ENCODE measurements at regions not wholly inside any gene's neighbourhood (a gene's known extent, or its start where the extent isn't known, plus 50 kb on each side); places are given as distances from the start of the nearest gene placed in this dataset.

DNA sequence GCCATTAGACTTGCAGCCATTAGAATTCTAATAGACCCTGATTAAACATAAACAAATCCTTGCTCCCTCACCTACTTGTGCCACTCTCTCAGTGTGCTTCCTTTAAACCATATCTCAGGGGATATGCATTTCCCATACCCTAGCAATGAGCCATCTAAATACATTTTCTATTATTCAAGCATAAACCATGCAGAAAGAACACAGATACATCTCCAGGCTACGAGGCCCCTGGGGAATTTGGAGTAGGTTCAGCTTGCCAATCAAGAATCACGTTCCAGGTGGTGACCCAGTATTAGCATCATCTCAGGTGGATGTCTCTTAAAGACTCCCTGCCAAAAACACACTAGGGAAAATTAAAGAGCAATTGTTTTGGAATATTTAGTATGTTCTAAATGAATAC is 93.0 kb upstream of the CCL21 start:
- H3K4me1 ChIP-seq (ENCODE audit: control extremely low read depth in 1 of 4, control insufficient read depth in 4 of 4, insufficient read depth in 4 of 4, low read length in 3 of 4): no peaks in the 10 kb centered on the region
- no peak overlapping the region for H3K27ac ChIP-seq (ENCODE audit: insufficient read depth in 1 of 2, low read depth in 1 of 2, low read length in 2 of 2, poor library complexity in 1 of 2, severe bottlenecking in 2 of 2)
- peaks cover 0 to 28% (median 5%) of the 10 kb centered on the region in 5 experiments for H3K27me3 ChIP-seq (replicated peaks in 2 of 5; ENCODE audit: control insufficient read depth in 4 of 5, insufficient read depth in 5 of 5, low read length in 4 of 5)
- H3K9me3 ChIP-seq (ENCODE audit: control extremely low read depth in 1 of 5, control insufficient read depth in 4 of 5, insufficient read depth in 2 of 5, low read depth in 1 of 5, low read length in 4 of 5): peaks cover 0 to 14% (median 3%) of the 10 kb centered on the region in 5 experiments
- POLR2A ChIA-PET: no interaction called here
- no peaks in the 10 kb centered on the region for H3K36me3 ChIP-seq (ENCODE audit: control insufficient read depth in 4 of 4, insufficient read depth in 4 of 4, low read length in 3 of 4)
- DNase-seq: no peak
- CTCF ChIA-PET: interaction anchor here (0.6 kb wide), 1 partner anchor 539 kb away, joined by 3 read pairs; no protein-coding TSS in a partner anchor
- no peak overlapping the region for H3K4me3 ChIP-seq (ENCODE audit: control insufficient read depth in 1 of 7, extremely low read depth in 1 of 7, insufficient read depth in 4 of 7, low read depth in 2 of 7, low read length in 6 of 7)
- 85% methylated on average over 2 of the region's 2 CpGs for WGBS (ENCODE audit: insufficient coverage)

DNA sequence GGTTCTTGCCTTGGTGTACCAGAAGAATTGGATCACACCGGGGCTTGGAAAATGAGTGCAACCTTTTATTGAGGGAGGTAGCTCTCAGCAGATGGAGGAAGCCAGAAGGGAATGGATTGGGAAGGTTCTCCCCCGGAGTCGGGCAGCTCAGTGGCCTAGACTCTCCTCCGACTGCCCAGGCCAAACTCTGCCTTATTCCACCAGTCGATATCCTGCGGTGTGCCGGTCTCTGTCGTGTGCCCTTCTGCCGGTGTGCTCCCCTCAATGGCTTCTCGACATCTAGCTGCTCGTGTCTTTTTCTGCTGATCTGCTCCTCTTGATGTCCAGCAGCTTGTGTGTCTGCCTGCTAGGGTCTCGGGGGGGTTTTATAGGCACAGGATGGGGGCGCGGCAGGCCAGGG is 87.4 kb upstream of the CCL21 start:
- H3K4me1 ChIP-seq (ENCODE audit: control extremely low read depth in 1 of 4, control insufficient read depth in 4 of 4, insufficient read depth in 4 of 4, low read length in 3 of 4): peaks cover 0 to 2% (median 0%) of the 10 kb centered on the region in 4 experiments
- H3K36me3 ChIP-seq (ENCODE audit: control insufficient read depth in 4 of 4, insufficient read depth in 4 of 4, low read length in 3 of 4): no peaks in the 10 kb centered on the region
- CTCF ChIA-PET: no interaction called here
- WGBS (ENCODE audit: insufficient coverage): 75% methylated on average over 14 of the region's 14 CpGs
- POLR2A ChIA-PET: no interaction called here
- H3K9me3 ChIP-seq (ENCODE audit: control extremely low read depth in 1 of 5, control insufficient read depth in 4 of 5, insufficient read depth in 2 of 5, low read depth in 1 of 5, low read length in 4 of 5): peaks cover 0 to 2% (median 0%) of the 10 kb centered on the region in 5 experiments
- no peak overlapping the region for H3K4me3 ChIP-seq (ENCODE audit: control insufficient read depth in 1 of 7, extremely low read depth in 1 of 7, insufficient read depth in 4 of 7, low read depth in 2 of 7, low read length in 6 of 7)
- peaks cover 0 to 34% (median 11%) of the 10 kb centered on the region in 5 experiments for H3K27me3 ChIP-seq (replicated peaks in 2 of 5; ENCODE audit: control insufficient read depth in 4 of 5, insufficient read depth in 5 of 5, low read length in 4 of 5)
- no peak overlapping the region for H3K27ac ChIP-seq (ENCODE audit: insufficient read depth in 1 of 2, low read depth in 1 of 2, low read length in 2 of 2, poor library complexity in 1 of 2, severe bottlenecking in 2 of 2)
- no peak for DNase-seq

DNA sequence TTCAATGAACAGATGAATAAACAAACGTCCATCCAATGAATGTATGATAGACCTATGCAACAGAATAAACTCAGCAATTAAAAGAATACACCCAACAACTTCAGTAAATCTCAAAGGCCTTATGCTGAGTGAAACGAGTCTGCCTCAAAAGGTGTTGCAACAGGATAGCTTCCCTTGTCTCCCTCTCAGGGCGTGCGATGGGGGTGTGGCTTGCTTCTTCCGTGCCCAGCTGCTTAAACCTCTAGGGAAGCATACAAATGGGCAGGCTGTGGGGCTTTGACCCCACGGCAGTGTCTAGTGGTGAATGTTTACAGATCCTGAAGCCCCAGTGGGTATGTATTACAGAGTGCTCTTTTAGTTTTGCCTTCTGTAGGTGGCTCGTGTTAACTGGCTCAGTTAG is 87.0 kb upstream of the CCL21 start:
- peaks cover 0 to 37% (median 11%) of the 10 kb centered on the region in 5 experiments for H3K27me3 ChIP-seq (replicated peaks in 2 of 5; ENCODE audit: control insufficient read depth in 4 of 5, insufficient read depth in 5 of 5, low read length in 4 of 5)
- H3K27ac ChIP-seq (ENCODE audit: insufficient read depth in 1 of 2, low read depth in 1 of 2, low read length in 2 of 2, poor library complexity in 1 of 2, severe bottlenecking in 2 of 2): no peak overlapping the region
- ChIA-PET POLR2A (no interaction called here), CTCF (no interaction called here)
- no peaks in the 10 kb centered on the region for H3K36me3 ChIP-seq (ENCODE audit: control insufficient read depth in 4 of 4, insufficient read depth in 4 of 4, low read length in 3 of 4)
- H3K4me1 ChIP-seq (ENCODE audit: control extremely low read depth in 1 of 4, control insufficient read depth in 4 of 4, insufficient read depth in 4 of 4, low read length in 3 of 4): peaks cover 0 to 2% (median 0%) of the 10 kb centered on the region in 4 experiments
- WGBS (ENCODE audit: insufficient coverage): 41% methylated on average over 6 of the region's 7 CpGs
- no peak for DNase-seq
- H3K9me3 ChIP-seq (ENCODE audit: control extremely low read depth in 1 of 5, control insufficient read depth in 4 of 5, insufficient read depth in 2 of 5, low read depth in 1 of 5, low read length in 4 of 5): peaks cover 0 to 2% (median 0%) of the 10 kb centered on the region in 5 experiments
- no peak overlapping the region for H3K4me3 ChIP-seq (ENCODE audit: control insufficient read depth in 1 of 7, extremely low read depth in 1 of 7, insufficient read depth in 4 of 7, low read depth in 2 of 7, low read length in 6 of 7)

DNA sequence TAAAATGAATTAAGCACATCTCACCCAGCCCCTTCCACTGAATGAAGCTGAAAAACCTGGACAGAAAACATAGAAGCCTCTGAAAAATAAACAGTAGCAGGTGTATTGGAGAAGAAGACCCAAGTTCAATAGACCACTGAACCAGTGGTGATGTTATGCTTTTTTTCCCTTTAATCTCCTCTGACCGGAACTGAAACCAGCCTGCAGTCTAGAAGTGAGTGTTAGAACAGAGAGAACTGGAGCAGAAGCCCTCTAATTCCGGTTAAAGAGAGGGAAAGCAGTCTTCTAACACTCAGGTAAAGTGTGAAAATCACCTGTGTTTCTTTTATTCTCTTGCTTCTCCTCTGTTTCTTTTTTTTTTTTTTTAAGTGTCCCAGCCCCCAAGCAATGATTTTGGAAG is 83.5 kb upstream of the CCL21 start:
- ChIA-PET POLR2A (no interaction called here), CTCF (no interaction called here)

DNA sequence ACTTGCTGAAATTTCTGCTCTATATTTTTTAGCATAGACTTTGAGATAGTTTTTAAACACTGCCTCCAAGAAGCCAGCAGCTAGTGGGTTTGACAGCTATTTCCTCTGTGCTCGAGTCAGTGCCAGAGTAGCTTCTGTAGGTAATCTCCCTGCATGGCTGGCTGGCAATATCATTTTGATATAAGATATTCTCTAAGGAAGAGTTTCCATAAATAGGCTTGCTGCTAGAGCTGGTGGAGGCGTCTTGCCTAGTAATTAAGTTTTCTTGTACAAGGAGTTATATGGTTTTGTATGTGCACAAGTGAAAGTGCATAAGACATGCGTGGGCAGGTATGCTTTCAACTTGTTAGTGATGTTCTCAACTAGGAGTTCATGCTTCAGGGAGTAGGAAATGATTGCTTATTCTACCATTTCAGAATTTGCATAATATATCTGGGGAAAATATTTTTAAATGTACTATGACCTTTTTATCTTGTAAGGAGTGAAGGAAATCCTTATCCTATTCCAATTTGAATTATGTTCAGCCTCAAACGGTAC is 74.1 kb upstream of the CCL21 start:
- Histone ChIP-seq H3K4me1 (ENCODE audit: control extremely low read depth in 1 of 4, control insufficient read depth in 4 of 4, insufficient read depth in 4 of 4, low read length in 3 of 4) (no peaks in the 10 kb centered on the region), H3K27me3 (replicated peaks in 2 of 5; ENCODE audit: control insufficient read depth in 4 of 5, insufficient read depth in 5 of 5, low read length in 4 of 5) (peaks cover 0 to 23% (median 10%) of the 10 kb centered on the region in 5 experiments), H3K4me3 (ENCODE audit: control insufficient read depth in 1 of 7, extremely low read depth in 1 of 7, insufficient read depth in 4 of 7, low read depth in 2 of 7, low read length in 6 of 7) (no peak overlapping the region), H3K9me3 (ENCODE audit: control extremely low read depth in 1 of 5, control insufficient read depth in 4 of 5, insufficient read depth in 2 of 5, low read depth in 1 of 5, low read length in 4 of 5) (peaks cover 0 to 1% (median 0%) of the 10 kb centered on the region in 5 experiments), H3K36me3 (ENCODE audit: control insufficient read depth in 4 of 4, insufficient read depth in 4 of 4, low read length in 3 of 4) (no peaks in the 10 kb centered on the region), H3K27ac (ENCODE audit: insufficient read depth in 1 of 2, low read depth in 1 of 2, low read length in 2 of 2, poor library complexity in 1 of 2, severe bottlenecking in 2 of 2) (no peak overlapping the region)
- no peak for DNase-seq
- WGBS (ENCODE audit: insufficient coverage): 90% methylated on average over 3 of the region's 4 CpGs
- ChIA-PET CTCF (interaction anchor here (1.3 kb wide), 1 partner anchor 11 kb away, joined by 3 read pairs; no protein-coding TSS in a partner anchor), POLR2A (no interaction called here)

More for the DNA sequence above, 83.5 kb upstream of the CCL21 start:
- H3K4me3 ChIP-seq (ENCODE audit: control insufficient read depth in 1 of 7, extremely low read depth in 1 of 7, insufficient read depth in 4 of 7, low read depth in 2 of 7, low read length in 6 of 7): no peak overlapping the region
- peaks cover 0 to 2% (median 0%) of the 10 kb centered on the region in 5 experiments for H3K9me3 ChIP-seq (ENCODE audit: control extremely low read depth in 1 of 5, control insufficient read depth in 4 of 5, insufficient read depth in 2 of 5, low read depth in 1 of 5, low read length in 4 of 5)
- H3K27ac ChIP-seq (ENCODE audit: insufficient read depth in 1 of 2, low read depth in 1 of 2, low read length in 2 of 2, poor library complexity in 1 of 2, severe bottlenecking in 2 of 2): no peak overlapping the region
- DNase-seq: no peak
- H3K36me3 ChIP-seq (ENCODE audit: control insufficient read depth in 4 of 4, insufficient read depth in 4 of 4, low read length in 3 of 4): no peaks in the 10 kb centered on the region
- peaks cover 0 to 2% (median 0%) of the 10 kb centered on the region in 4 experiments for H3K4me1 ChIP-seq (ENCODE audit: control extremely low read depth in 1 of 4, control insufficient read depth in 4 of 4, insufficient read depth in 4 of 4, low read length in 3 of 4)
- no CpG with 5 or more reads among the region's 2 CpGs for WGBS (ENCODE audit: insufficient coverage)
- H3K27me3 ChIP-seq (replicated peaks in 2 of 5; ENCODE audit: control insufficient read depth in 4 of 5, insufficient read depth in 5 of 5, low read length in 4 of 5): peaks cover 0 to 39% (median 8%) of the 10 kb centered on the region in 5 experiments

DNA sequence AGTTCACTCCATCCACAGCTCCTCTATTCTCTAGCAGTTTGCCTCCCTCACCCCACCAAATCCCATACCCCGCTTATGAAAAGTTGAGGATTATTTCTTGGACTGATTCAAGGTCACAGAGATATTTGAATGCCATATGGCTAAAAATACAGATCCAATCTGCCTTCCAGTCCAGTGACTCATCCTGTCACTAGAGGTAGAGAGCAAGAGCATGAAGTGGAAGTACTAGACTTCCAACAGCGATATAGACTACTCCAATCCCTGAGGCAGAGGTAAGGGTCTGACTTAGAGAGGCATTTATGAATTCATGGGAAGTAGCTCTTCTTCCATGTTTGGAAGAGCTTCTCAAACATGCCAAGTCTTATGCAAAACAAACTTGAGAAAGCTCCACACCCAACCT is 72.4 kb upstream of the CCL21 start:
- WGBS (ENCODE audit: insufficient coverage): 100% methylated on average over 1 of the region's 2 CpGs

DNA sequence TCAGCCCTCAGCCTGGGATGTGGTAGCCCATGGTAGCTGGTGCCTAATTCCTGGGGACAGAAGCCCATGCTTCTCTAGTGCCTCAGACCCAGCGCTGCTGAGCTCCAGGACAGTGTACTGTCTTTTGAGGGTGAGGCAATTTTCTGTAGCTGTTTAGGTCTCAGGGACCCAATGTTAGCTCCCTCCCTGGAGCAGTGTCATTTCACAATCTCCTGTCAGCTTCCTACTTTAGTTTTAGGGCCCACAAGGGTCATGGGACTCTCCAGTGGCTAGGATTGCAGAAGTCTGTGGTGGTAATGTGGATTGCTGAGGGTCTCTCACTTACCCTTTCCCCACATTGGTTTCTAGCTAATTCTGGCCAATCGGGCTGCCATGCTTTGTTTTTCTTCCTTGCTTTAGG is 67.7 kb upstream of the CCL21 start:
- Histone ChIP-seq H3K27ac (ENCODE audit: insufficient read depth in 1 of 2, low read depth in 1 of 2, low read length in 2 of 2, poor library complexity in 1 of 2, severe bottlenecking in 2 of 2) (no peak overlapping the region), H3K9me3 (ENCODE audit: control extremely low read depth in 1 of 5, control insufficient read depth in 4 of 5, insufficient read depth in 2 of 5, low read depth in 1 of 5, low read length in 4 of 5) (peaks cover 0 to 3% (median 2%) of the 10 kb centered on the region in 5 experiments), H3K36me3 (ENCODE audit: control insufficient read depth in 4 of 4, insufficient read depth in 4 of 4, low read length in 3 of 4) (no peaks in the 10 kb centered on the region), H3K27me3 (replicated peaks in 2 of 5; ENCODE audit: control insufficient read depth in 4 of 5, insufficient read depth in 5 of 5, low read length in 4 of 5) (peaks cover 0 to 8% (median 2%) of the 10 kb centered on the region in 5 experiments), H3K4me3 (ENCODE audit: control insufficient read depth in 1 of 7, extremely low read depth in 1 of 7, insufficient read depth in 4 of 7, low read depth in 2 of 7, low read length in 6 of 7) (no peak overlapping the region), H3K4me1 (ENCODE audit: control extremely low read depth in 1 of 4, control insufficient read depth in 4 of 4, insufficient read depth in 4 of 4, low read length in 3 of 4) (peaks cover 0 to 3% (median 0%) of the 10 kb centered on the region in 4 experiments)
- no peak for DNase-seq
- POLR2A ChIA-PET: no interaction called here
- CTCF ChIA-PET: no interaction called here
- 100% methylated on average over 1 of the region's 2 CpGs for WGBS (ENCODE audit: insufficient coverage)

More for the DNA sequence above, 72.4 kb upstream of the CCL21 start:
- peaks cover 0 to 3% (median 0%) of the 10 kb centered on the region in 4 experiments for H3K4me1 ChIP-seq (ENCODE audit: control extremely low read depth in 1 of 4, control insufficient read depth in 4 of 4, insufficient read depth in 4 of 4, low read length in 3 of 4)
- no peak for DNase-seq
- H3K36me3 ChIP-seq (ENCODE audit: control insufficient read depth in 4 of 4, insufficient read depth in 4 of 4, low read length in 3 of 4): no peaks in the 10 kb centered on the region
- POLR2A ChIA-PET: no interaction called here
- H3K27ac ChIP-seq (ENCODE audit: insufficient read depth in 1 of 2, low read depth in 1 of 2, low read length in 2 of 2, poor library complexity in 1 of 2, severe bottlenecking in 2 of 2): no peak overlapping the region
- H3K9me3 ChIP-seq (ENCODE audit: control extremely low read depth in 1 of 5, control insufficient read depth in 4 of 5, insufficient read depth in 2 of 5, low read depth in 1 of 5, low read length in 4 of 5): peaks cover 0 to 2% (median 0%) of the 10 kb centered on the region in 5 experiments
- CTCF ChIA-PET: interaction anchor here (1.1 kb wide), 1 partner anchor 24 kb away, joined by 3 read pairs; no protein-coding TSS in a partner anchor
- H3K27me3 ChIP-seq (replicated peaks in 2 of 5; ENCODE audit: control insufficient read depth in 4 of 5, insufficient read depth in 5 of 5, low read length in 4 of 5): peaks cover 2 to 21% (median 10%) of the 10 kb centered on the region in 5 experiments
- no peak overlapping the region for H3K4me3 ChIP-seq (ENCODE audit: control insufficient read depth in 1 of 7, extremely low read depth in 1 of 7, insufficient read depth in 4 of 7, low read depth in 2 of 7, low read length in 6 of 7)

All from common myeloid progenitor, CD34-positive (primary cell).